GM21825 (cell line): ENCODE measurements at regions not wholly inside any gene's neighbourhood (a gene's known extent, or its start where the extent isn't known, plus 50 kb on each side); places are given as distances from the start of the nearest gene placed in this dataset.
"Not testable (repeated sequence)": the region's sequence is repeated elsewhere in the genome, so short reads cannot be mapped to it uniquely, and the experiment has no call there.

ENCODE experiments used
- ATAC-seq: cut with Tn5 transposase; IDR thresholded peaks from one replicate; pipeline ENCODE4 v1.9.1; 2021; ENCODE audit warnings: mild to moderate bottlenecking, moderate library complexity; ENCODE audit not compliant: unreplicated experiment

DNA sequence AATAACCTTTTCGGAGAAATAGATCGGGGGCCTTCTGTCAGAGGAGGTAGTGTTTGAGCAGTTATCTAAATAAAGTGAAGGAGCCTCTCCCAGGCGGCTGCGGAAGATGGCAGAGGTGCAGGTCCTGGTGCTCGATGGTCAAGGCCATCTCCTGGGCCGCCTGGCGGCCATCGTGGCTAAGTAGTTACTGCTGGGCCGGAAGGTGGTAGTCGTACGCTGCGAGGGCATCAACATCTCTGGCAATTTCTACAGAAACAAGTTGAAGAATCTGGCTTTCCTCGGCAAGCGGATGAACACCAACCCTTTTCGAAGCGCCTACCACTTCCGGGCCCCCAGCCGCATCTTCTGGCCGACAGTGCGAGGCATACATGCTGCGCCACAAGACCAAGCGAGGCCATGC, 186.1 kb downstream of the KTN1 start:
- ATAC-seq, result no peak

DNA sequence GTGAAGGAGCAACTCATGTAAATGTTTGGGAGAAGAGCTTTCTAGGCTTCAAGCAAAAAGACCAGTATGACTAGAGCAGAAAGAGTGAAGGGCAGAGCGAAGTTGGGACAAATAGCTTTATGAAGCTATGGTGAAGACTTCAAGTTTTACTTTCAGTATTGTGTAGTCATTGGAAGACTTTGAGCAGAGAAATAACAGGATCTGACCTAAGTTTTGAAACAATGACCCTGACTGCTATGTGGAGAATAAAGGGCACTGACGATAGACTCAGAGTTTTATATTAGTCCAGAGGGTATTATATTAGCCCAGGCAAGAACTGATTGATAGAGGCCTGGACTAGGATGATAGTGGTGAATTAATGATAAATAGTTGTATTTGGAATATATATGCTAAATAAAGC, 187.3 kb downstream of the KTN1 start:
- no peak for ATAC-seq

GRCh38 chr14:55769877-55770276, 189.9 kb downstream of the KTN1 start:
- ATAC-seq, result no peak

- no peak for ATAC-seq
Observed at GRCh38 chr14:55771242-55771981, 191.4 kb downstream of the KTN1 start.

- ATAC-seq, result no peak
Observed at GRCh38 chr14:55772486-55772885, 192.5 kb downstream of the KTN1 start.

DNA sequence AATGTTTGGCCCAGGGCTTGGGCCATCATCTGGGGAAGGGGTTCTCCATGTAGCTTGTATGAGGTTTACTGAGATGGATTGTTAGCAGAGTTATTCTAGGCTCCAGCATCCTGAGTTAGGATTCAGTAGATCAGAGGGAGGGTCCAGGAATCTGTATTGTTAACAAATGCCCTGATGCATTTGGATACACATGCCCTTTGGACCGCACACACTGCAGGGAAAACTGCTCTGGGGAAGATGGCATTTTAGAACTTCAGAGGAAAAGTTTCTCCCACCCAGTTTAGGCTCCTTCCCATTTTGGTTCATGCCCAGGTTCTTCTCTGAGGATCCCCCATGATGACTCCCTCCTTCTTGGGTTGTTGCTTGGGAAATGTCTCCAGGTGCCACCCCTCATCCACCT, 193.3 kb downstream of the KTN1 start:
- ATAC-seq, result no peak

DNA sequence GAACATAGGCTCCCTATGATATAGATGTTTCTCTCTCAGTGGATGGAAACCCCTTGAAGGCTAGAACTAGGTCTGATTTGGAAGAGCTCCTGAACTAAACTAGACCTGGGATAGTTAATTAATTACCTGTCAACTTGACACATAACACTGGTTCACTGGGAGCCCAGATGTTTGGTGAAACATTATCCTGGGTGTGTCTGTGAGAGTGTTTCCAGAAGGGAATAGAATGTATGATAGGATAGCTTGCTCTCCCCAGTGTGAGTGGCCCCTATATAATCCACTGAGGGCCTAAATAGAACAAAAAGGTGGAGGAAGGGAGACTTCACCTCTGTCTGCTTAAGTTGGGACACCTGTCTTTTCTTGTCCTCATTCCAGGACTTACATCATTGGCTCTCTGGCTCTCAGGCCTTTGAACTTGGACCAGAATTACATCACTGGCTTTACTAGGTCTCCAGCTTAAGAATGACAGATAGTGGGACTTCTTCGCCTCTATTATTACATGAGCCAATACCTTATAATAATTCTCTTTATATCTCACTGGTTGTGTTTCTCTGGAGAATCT, 194.1 kb downstream of the KTN1 start:
- ATAC-seq, result no peak

- ATAC-seq, result no peak
Observed at GRCh38 chr14:55777877-55778276, 197.9 kb downstream of the KTN1 start.

DNA sequence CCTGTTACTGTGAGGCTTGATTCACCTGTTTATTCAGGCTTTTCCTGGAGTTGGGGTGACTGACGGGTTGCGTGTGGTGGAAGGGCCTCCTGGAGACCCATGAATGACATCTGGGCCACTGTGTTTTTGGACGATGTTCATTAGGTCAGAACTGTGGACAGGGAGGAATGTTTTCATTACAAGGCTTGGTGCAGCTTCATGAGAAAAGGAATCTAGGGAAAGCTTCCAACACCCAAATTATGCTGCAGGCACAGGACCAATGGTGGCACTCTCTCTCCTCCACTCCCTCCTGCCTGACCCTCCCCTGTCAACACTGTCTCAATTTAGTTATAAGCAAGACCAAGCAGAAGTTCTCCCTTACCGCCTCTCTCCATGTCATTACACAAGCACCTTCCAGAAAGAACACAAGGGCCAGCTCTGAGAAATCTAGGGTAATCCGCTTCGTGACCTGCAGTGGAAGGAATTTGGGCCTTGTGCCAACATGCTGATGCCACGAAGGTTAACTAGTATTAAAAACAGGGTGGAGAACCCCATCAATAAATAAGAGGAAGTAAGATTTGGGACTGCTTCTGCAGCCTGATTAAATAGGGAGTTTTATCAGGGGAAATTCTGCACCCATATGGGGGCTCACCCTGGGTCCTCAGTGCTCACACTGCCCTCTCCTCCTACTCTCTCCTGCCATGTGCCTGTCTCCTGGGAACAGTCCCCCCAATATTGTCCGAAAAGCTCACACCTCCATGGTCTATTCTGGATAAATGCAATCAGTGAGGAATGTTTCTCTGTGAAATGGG, 200.3 kb downstream of the KTN1 start:
- no peak for ATAC-seq

GRCh38 chr14:55781046-55781445, 201.0 kb downstream of the KTN1 start:
- ATAC-seq, result no peak

GRCh38 chr14:55782166-55782565, 202.2 kb downstream of the KTN1 start:
- ATAC-seq, result no peak

GRCh38 chr14:55789406-55789805, 209.4 kb downstream of the KTN1 start:
- ATAC-seq, result no peak

- ATAC-seq, result no peak
Observed at GRCh38 chr14:55794655-55795595, 214.9 kb downstream of the KTN1 start.

DNA sequence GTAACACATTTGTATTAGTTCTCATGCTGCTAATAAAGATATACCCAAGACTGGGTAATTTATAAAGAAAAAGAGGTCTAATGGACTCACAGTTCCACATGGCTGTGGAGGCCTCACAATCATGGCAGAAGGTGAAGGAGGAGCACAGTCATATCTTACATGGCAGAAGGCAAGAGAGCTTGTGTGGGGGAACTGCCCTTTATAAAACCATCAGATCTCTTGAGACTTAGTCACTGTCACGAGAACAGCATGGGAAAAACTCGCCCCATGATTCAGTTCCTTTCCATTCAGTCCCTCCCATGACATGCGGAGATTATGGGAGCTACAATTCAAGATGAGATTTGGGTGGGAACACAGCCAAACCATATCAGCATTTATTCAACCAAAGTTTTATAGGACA, 216.5 kb downstream of the KTN1 start:
- ATAC-seq, result not testable (repeated sequence)

GRCh38 chr14:55798406-55798805, 218.4 kb downstream of the KTN1 start:
- no peak for ATAC-seq

- no peak for ATAC-seq
Observed at GRCh38 chr14:55799508-55800095, 219.6 kb downstream of the KTN1 start.

- no peak for ATAC-seq
Observed at GRCh38 chr14:55800156-55800785, 220.3 kb downstream of the KTN1 start.

GRCh38 chr14:55801121-55801520, 221.1 kb downstream of the KTN1 start:
- ATAC-seq, result no peak

DNA sequence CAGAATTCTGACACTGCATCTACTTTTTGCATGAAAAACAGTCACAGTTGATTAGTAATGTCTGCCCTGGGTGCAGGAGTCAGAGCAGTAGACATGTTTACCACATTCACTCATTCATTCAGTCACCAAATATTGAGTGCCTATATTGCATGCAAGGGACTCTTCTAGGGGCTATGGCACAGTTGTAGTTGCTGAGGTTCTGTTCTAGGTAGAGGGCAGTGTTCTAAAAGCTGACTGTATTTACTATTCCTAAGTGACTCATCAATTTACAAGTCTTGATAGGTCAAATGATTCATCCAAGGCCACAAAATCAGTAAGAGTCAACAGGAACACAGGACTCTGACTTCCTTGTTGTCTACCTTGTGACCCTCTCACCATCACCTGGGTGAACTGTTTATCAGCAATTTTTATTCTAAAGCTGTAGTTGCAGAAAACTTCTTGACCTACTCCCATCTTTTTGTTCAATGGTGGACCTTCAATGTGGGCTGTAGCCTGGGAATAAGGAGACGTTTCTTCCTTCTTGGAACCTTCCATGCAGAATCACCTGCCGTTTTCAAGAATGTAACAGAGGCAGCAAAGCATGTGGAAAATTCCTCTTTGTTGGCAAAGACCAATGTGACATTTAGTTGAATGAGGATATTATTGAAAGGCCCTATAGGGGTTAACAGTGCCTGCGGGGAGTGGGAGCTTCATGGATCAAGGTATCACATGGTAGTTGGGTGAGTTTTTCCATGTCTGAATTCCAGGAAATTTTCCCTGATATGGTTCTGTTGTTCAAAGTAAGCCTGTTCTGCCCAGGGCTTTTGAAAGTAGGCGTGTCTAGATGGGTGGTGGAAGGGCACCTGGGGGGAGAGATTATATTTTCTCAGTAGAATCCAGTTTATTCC, 223.2 kb downstream of the KTN1 start:
- ATAC-seq, result no peak
